ENCODE measurements at regions not wholly inside any gene's neighbourhood (a gene's known extent, or its start where the extent isn't known, plus 50 kb on each side); places are given as distances from the start of the nearest gene placed in this dataset.
"Not testable (repeated sequence)": the region's sequence is repeated elsewhere in the genome, so short reads cannot be mapped to it uniquely, and the experiment has no call there.

GRCh38 chr12:131251336-131252101, 297.8 kb downstream of the ADGRD1 start:
- DNase-seq: no peak

GRCh38 chr12:131253376-131254026, 299.8 kb downstream of the ADGRD1 start:
- no peak for DNase-seq

- DNase-seq: no peak
Observed at GRCh38 chr12:131254374-131254773, 300.7 kb downstream of the ADGRD1 start.

- no peak for DNase-seq
Observed at GRCh38 chr12:131258398-131258797, 304.7 kb downstream of the ADGRD1 start.

GRCh38 chr12:131260251-131260905, 306.7 kb downstream of the ADGRD1 start:
- no peak for DNase-seq

- DNase-seq: no peak
Observed at GRCh38 chr12:131260954-131261353, 307.2 kb downstream of the ADGRD1 start.

GRCh38 chr12:131261906-131262305, 308.2 kb downstream of the ADGRD1 start:
- DNase-seq: no peak

- DNase-seq: no peak
Observed at GRCh38 chr12:131263626-131264025, 309.9 kb downstream of the ADGRD1 start.

GRCh38 chr12:131264635-131265034, 310.9 kb downstream of the ADGRD1 start:
- DNase-seq: no peak

- DNase-seq: no peak
Observed at GRCh38 chr12:131266591-131267467, 313.1 kb downstream of the ADGRD1 start.

- DNase-seq: no peak
Observed at GRCh38 chr12:131267576-131267975, 313.9 kb downstream of the ADGRD1 start.

GRCh38 chr12:131268123-131268522, 314.4 kb downstream of the ADGRD1 start:
- DNase-seq: not testable (repeated sequence)

- not testable (repeated sequence) for DNase-seq
Observed at GRCh38 chr12:131268571-131268970, 314.9 kb downstream of the ADGRD1 start.

- DNase-seq: no peak
Observed at GRCh38 chr12:131269551-131269950, 315.8 kb downstream of the ADGRD1 start.

- not testable (repeated sequence) for DNase-seq
Observed at GRCh38 chr12:131269977-131270376, 316.3 kb downstream of the ADGRD1 start.

GRCh38 chr12:131271724-131272123, 318.0 kb downstream of the ADGRD1 start:
- DNase-seq: no peak

- not testable (repeated sequence) for DNase-seq
Observed at GRCh38 chr12:131272283-131272814, 318.6 kb downstream of the ADGRD1 start.

- DNase-seq: no peak
Observed at GRCh38 chr12:131273291-131273845, 319.7 kb downstream of the ADGRD1 start.

- no peak for DNase-seq
Observed at GRCh38 chr12:131274061-131274460, 320.4 kb downstream of the ADGRD1 start.

- DNase-seq: no peak
Observed at GRCh38 chr12:131274906-131275305, 321.2 kb downstream of the ADGRD1 start.

- DNase-seq: no peak
Observed at GRCh38 chr12:131275824-131276223, 322.1 kb downstream of the ADGRD1 start.

- no peak for DNase-seq
Observed at GRCh38 chr12:131276501-131277185, 322.9 kb downstream of the ADGRD1 start.
